Right lobe of liver (tissue), 6 donors: ENCODE measurements at regions not wholly inside any gene's neighbourhood (a gene's known extent, or its start where the extent isn't known, plus 50 kb on each side); places are given as distances from the start of the nearest gene placed in this dataset.

ENCODE experiments used
- ATAC-seq, 4 donors: fragments of 200-7000 bp; cut with Tn5 transposase; one replicate each; pipeline ENCODE4 v1.9.1; 2020; ENCODE audit warnings: mild to moderate bottlenecking in 4 of 4, moderate library complexity in 4 of 4
- DNase-seq, 3 donors: peaks; one replicate each; pipeline ENCODE4 v3.0.0-alpha.2; 2020
- H3K27ac ChIP-seq, 3 donors: fragments of 200-600 bp; one replicate each; pipeline ENCODE4 v1.8.0; 2022
- H3K27me3 ChIP-seq, 2 donors: fragments of 200-600 bp; one replicate each; pipeline ENCODE4 v1.8.0; 2022
- H3K36me3 ChIP-seq, 4 donors: fragments of 200-600 bp; sonication (generic) in 1 of 4; one replicate each; pipeline versions ENCODE4 v1.5.1 to v1.8.0; 2017 to 2022; ENCODE audit warnings: control low read depth in 1 of 4
- H3K4me1 ChIP-seq, 4 donors: fragments of 200-600 bp; sonication (generic) in 1 of 4; one replicate each; pipeline versions ENCODE4 v1.5.1 to v1.8.0; 2017 to 2022; ENCODE audit warnings: control low read depth in 1 of 4
- H3K4me3 ChIP-seq, 3 donors: fragments of 200-600 bp; one replicate each; pipeline ENCODE4 v1.8.0; 2022
- H3K9me3 ChIP-seq, 4 donors: fragments of 200-600 bp; sonication (generic) in 1 of 4; one replicate each; pipeline versions ENCODE4 v1.5.1 to v1.8.0; 2017 to 2022; ENCODE audit warnings: control low read depth in 1 of 4
- CTCF ChIP-seq, 4 donors: fragments of 200-600 bp in 3 of 4; fragments of 450-650 bp in 1 of 4; IDR thresholded peaks; one replicate each; pipeline versions ENCODE4 v1.5.1 to v1.8.0; 2016 to 2022; ENCODE audit warnings: antibody characterized with exemption in 4 of 4, mild to moderate bottlenecking in 2 of 4
- POLR2A ChIP-seq: fragments of 450-650 bp; IDR thresholded peaks from one replicate; pipeline ENCODE4 v1.6.1; 2017; ENCODE audit warnings: antibody characterized with exemption, mild to moderate bottlenecking
- WGBS: methylation state at CpG from one replicate; pipeline ENCODE4 v1.1.6; 2018; ENCODE audit warnings: low coverage, low lambda C conversion rate; ENCODE audit not compliant: insufficient coverage; ENCODE audit errors: missing lambda C conversion rate; 5-methylcytosine and 5-hydroxymethylcytosine counted together
- intact Hi-C, 2 donors: fragments of 100-400 bp; cut with DNase I; formaldehyde crosslinking; loops; one replicate each; pipeline versions ENCODE4 v1.11.2 to v1.14.1; 2022
- donor health status: DM: no; HTN: yes; CAD: no.
- donor health status: DM: no; HTN: no; CAD: no.
- donor health status: DM: no; HTN: no; CAD: no.
- donor health status: DM: no; HTN: yes; CAD: no.
- donor health status: DM: no; HTN: yes; CAD: no.

GRCh38 chr9:82342046-82342445, 353.5 kb downstream of the SPATA31D1 start:
- Histone ChIP-seq H3K27me3 (no peaks in the 10 kb centered on the region), H3K27ac (no peak overlapping the region), H3K4me1 (no peaks in the 10 kb centered on the region), H3K36me3 (no peaks in the 10 kb centered on the region), H3K4me3 (no peak overlapping the region), H3K9me3 (no peaks in the 10 kb centered on the region)
- TF ChIP-seq POLR2A (no peak), CTCF (IDR thresholded peaks at IDR 0.05) (no peak)
- no peak for DNase-seq
- ATAC-seq = no peak
- WGBS = 67% methylated on average over 1 of the region's 2 CpGs
- intact Hi-C loops = no loop called here

- Histone ChIP-seq H3K27me3 (no peaks in the 10 kb centered on the region), H3K9me3 (no peaks in the 10 kb centered on the region), H3K36me3 (no peaks in the 10 kb centered on the region), H3K4me1 (no peaks in the 10 kb centered on the region), H3K4me3 (no peak overlapping the region), H3K27ac (no peak overlapping the region)
- WGBS = no CpG with 5 or more reads among the region's 2 CpGs
- no peak for DNase-seq
- TF ChIP-seq CTCF (IDR thresholded peaks at IDR 0.05) = no peak
- no peak for TF ChIP-seq POLR2A
- intact Hi-C loops = no loop called here
- no peak for ATAC-seq
Measured at GRCh38 chr9:82346040-82346439, 357.5 kb downstream of the SPATA31D1 start.

- ATAC-seq (no peak), DNase-seq (no peak)
- H3K4me3 ChIP-seq = no peak overlapping the region
- WGBS = 58% methylated on average over 6 of the region's 7 CpGs
- intact Hi-C loops = no loop called here
- no peaks in the 10 kb centered on the region for H3K4me1 ChIP-seq
- no peaks in the 10 kb centered on the region for H3K27me3 ChIP-seq
- TF ChIP-seq CTCF (IDR thresholded peaks at IDR 0.05) (no peak), POLR2A (no peak)
- no peaks in the 10 kb centered on the region for H3K9me3 ChIP-seq
- no peak overlapping the region for H3K27ac ChIP-seq
- no peaks in the 10 kb centered on the region for H3K36me3 ChIP-seq
Measured at GRCh38 chr9:82353631-82354278, 365.2 kb downstream of the SPATA31D1 start.

- WGBS = 31% methylated on average over 1 of the region's 2 CpGs
- ATAC-seq (no peak), DNase-seq (no peak)
- no peaks in the 10 kb centered on the region for H3K9me3 ChIP-seq
- H3K4me1 ChIP-seq = no peaks in the 10 kb centered on the region
- H3K4me3 ChIP-seq = no peak overlapping the region
- TF ChIP-seq POLR2A (no peak), CTCF (IDR thresholded peaks at IDR 0.05) (no peak)
- H3K27me3 ChIP-seq = no peaks in the 10 kb centered on the region
- intact Hi-C loops = no loop called here
- no peaks in the 10 kb centered on the region for H3K36me3 ChIP-seq
- no peak overlapping the region for H3K27ac ChIP-seq
Measured at GRCh38 chr9:82354279-82354659, 365.7 kb downstream of the SPATA31D1 start.

GRCh38 chr9:82356131-82356530, 367.6 kb downstream of the SPATA31D1 start:
- no peak for TF ChIP-seq POLR2A
- TF ChIP-seq CTCF (IDR thresholded peaks at IDR 0.05) = no peak
- Histone ChIP-seq H3K27ac (no peak overlapping the region), H3K4me1 (no peaks in the 10 kb centered on the region), H3K36me3 (no peaks in the 10 kb centered on the region), H3K4me3 (no peak overlapping the region), H3K9me3 (no peaks in the 10 kb centered on the region), H3K27me3 (no peaks in the 10 kb centered on the region)
- intact Hi-C loops = no loop called here
- ATAC-seq = no peak
- 69% methylated on average over 2 of the region's 2 CpGs for WGBS
- DNase-seq = no peak
